Panc1 (cell line): ENCODE measurements at regions not wholly inside any gene's neighbourhood (a gene's known extent, or its start where the extent isn't known, plus 50 kb on each side); places are given as distances from the start of the nearest gene placed in this dataset.

Experiments used
- ATAC-seq: fragments of 200-7000 bp; cut with Tn5 transposase; 2 replicates; pipeline ENCODE4 v1.9.1; 2020; ENCODE audit warnings: mild to moderate bottlenecking, moderate library complexity
- BruUV-seq: library from RNA; stranded (reverse); fragments of 400-500 nt; replicated peaks from 2 replicates; lab custom pipeline; 2021; lab: Mats Ljungman, UMichigan
- CTCF ChIA-PET: fragments of 300-600 bp; sonication (Branson Sonifier 250); formaldehyde crosslinking; loops from one replicate; lab custom pipeline; 2022; ENCODE audit warnings: antibody characterized with exemption; lab: Charles Lee
- POLR2A ChIA-PET: fragments of 300-600 bp; sonication (Branson Sonifier 250); formaldehyde crosslinking; loops from one replicate; lab custom pipeline; 2022; ENCODE audit warnings: antibody characterized with exemption; lab: Charles Lee
- DNase-seq: peaks from one replicate; pipeline ENCODE4 v3.0.0-alpha.2; 2010; ENCODE audit warnings: low read depth, low spot score
- H3K27ac ChIP-seq: 2 replicates; pipeline ENCODE4 v1.5.1; 2011; ENCODE audit warnings: mild to moderate bottlenecking, low read length, inconsistent platforms
- H3K27me3 ChIP-seq: fragments of 200-500 bp; sonication (Bioruptor generic); 2 replicates; pipeline ENCODE4 v1.6.0; 2014; ENCODE audit warnings: low read length, inconsistent platforms; ENCODE audit not compliant: control insufficient read depth, insufficient read depth
- H3K36me3 ChIP-seq: fragments of 200-500 bp; sonication (Bioruptor generic); 2 replicates; pipeline ENCODE4 v1.5.1; 2014; ENCODE audit warnings: inconsistent platforms, mild to moderate bottlenecking, low read length, moderate library complexity; ENCODE audit not compliant: control insufficient read depth, insufficient read depth
- H3K4me1 ChIP-seq: 2 replicates; pipeline ENCODE4 v1.5.1; 2011; ENCODE audit warnings: inconsistent platforms, mild to moderate bottlenecking, low read length, moderate library complexity; ENCODE audit not compliant: control insufficient read depth, insufficient read depth
- H3K4me3 ChIP-seq, 2 experiments: 2 replicates each; pipeline ENCODE4 v1.5.1; 2011 to 2012; ENCODE audit warnings: low read depth in 2 of 2, low read length in 2 of 2, mild to moderate bottlenecking in 2 of 2, inconsistent platforms in 1 of 2, moderate library complexity in 1 of 2
- H3K9me3 ChIP-seq: fragments of 200-500 bp; sonication (Bioruptor generic); 2 replicates; pipeline ENCODE4 v1.5.1; 2014; ENCODE audit warnings: low read depth, mild to moderate bottlenecking, inconsistent platforms, low read length, moderate library complexity; ENCODE audit not compliant: control insufficient read depth, insufficient read depth
- POLR2AphosphoS5 ChIP-seq: IDR thresholded peaks from 2 replicates; pipeline ENCODE4 v1.6.1; 2012; ENCODE audit warnings: mild to moderate bottlenecking, low read depth, low read length, moderate library complexity
- SIN3A ChIP-seq: IDR thresholded peaks from 2 replicates; pipeline ENCODE4 v1.6.1; 2012; ENCODE audit warnings: low read depth, mild to moderate bottlenecking, low read length, moderate library complexity, borderline replicate concordance; ENCODE audit not compliant: insufficient read depth
- TCF7L2 ChIP-seq: IDR thresholded peaks from 2 replicates; pipeline ENCODE4 v1.6.1; 2011; ENCODE audit warnings: mild to moderate bottlenecking, low read depth, low read length, inconsistent platforms
- in situ Hi-C: cut with HindIII; loops from 2 replicates; pipeline ENCODE4 v1.10.0; 2016; ENCODE audit warnings: low sequenced_read_pairs, low pct_unique_long_range_greater_than_20kb
- intact Hi-C: fragments of 100-400 bp; cut with micrococcal nuclease; formaldehyde crosslinking; loops from one replicate; pipeline ENCODE4 v1.10.0; 2022; ENCODE audit not compliant: unreplicated experiment
- TF ChIP-seq, protein P1 (sequence below): fragments of 450-650 bp; IDR thresholded peaks from 2 replicates; pipeline ENCODE4 v1.5.1; 2017; ENCODE audit warnings: mild to moderate bottlenecking
- TF ChIP-seq, protein P2 (sequence below), 2 experiments: IDR thresholded peaks; 2 replicates each; pipeline ENCODE4 v1.6.1; 2011 to 2012; ENCODE audit warnings: low read depth in 2 of 2, control low read depth in 1 of 2, low read length in 1 of 2, mild to moderate bottlenecking in 1 of 2, moderate library complexity in 1 of 2; ENCODE audit not compliant: insufficient read depth in 1 of 2

DNA sequence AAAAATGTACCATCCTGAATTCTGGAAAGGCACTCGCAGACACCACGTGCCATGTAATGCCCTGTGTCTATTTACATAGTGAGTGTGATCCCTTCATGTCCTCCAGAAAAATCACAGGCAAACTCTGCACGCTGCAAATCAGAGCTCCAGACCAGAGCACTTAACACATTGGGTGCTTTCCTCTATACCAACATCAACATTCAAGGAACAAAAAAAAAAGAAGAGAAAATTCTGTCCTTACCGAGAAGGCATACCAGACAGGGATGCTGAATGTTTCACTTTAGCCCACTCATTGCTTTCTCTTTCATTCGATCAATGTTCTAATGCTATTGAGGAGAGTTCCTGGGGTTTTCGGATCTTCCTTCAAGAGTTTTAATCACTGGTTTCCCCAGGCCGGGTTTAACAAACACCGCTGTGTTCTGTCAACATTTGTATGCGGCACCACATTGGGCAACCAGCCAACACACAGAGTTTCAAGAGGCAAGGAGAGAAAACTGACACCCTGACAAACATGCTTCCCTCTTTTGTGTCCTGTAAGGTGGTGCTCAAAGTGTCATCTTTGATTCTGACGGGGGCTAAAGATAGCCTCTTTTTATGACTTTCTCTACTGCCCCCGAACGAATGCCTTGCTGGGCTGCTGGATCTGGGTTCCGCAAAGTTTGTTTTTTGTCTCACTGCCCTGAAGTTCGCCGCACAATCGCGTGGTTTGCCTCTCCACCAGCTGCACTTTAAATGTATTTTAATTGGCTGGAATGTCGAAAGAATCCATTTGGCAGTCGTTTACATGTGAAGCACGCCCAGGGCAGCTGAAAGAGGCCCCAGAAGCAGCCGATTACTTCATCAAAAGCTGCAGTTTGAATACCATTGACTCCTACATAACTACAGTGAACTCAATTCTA is 106.4 kb upstream of the NCKAP5 start:
- TF ChIP-seq POLR2AphosphoS5 (no peak), TCF7L2 (no peak), SIN3A (no peak)
- TF ChIP-seq, protein P1, sequence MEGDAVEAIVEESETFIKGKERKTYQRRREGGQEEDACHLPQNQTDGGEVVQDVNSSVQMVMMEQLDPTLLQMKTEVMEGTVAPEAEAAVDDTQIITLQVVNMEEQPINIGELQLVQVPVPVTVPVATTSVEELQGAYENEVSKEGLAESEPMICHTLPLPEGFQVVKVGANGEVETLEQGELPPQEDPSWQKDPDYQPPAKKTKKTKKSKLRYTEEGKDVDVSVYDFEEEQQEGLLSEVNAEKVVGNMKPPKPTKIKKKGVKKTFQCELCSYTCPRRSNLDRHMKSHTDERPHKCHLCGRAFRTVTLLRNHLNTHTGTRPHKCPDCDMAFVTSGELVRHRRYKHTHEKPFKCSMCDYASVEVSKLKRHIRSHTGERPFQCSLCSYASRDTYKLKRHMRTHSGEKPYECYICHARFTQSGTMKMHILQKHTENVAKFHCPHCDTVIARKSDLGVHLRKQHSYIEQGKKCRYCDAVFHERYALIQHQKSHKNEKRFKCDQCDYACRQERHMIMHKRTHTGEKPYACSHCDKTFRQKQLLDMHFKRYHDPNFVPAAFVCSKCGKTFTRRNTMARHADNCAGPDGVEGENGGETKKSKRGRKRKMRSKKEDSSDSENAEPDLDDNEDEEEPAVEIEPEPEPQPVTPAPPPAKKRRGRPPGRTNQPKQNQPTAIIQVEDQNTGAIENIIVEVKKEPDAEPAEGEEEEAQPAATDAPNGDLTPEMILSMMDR, result no peak
- TF ChIP-seq, protein P2, sequence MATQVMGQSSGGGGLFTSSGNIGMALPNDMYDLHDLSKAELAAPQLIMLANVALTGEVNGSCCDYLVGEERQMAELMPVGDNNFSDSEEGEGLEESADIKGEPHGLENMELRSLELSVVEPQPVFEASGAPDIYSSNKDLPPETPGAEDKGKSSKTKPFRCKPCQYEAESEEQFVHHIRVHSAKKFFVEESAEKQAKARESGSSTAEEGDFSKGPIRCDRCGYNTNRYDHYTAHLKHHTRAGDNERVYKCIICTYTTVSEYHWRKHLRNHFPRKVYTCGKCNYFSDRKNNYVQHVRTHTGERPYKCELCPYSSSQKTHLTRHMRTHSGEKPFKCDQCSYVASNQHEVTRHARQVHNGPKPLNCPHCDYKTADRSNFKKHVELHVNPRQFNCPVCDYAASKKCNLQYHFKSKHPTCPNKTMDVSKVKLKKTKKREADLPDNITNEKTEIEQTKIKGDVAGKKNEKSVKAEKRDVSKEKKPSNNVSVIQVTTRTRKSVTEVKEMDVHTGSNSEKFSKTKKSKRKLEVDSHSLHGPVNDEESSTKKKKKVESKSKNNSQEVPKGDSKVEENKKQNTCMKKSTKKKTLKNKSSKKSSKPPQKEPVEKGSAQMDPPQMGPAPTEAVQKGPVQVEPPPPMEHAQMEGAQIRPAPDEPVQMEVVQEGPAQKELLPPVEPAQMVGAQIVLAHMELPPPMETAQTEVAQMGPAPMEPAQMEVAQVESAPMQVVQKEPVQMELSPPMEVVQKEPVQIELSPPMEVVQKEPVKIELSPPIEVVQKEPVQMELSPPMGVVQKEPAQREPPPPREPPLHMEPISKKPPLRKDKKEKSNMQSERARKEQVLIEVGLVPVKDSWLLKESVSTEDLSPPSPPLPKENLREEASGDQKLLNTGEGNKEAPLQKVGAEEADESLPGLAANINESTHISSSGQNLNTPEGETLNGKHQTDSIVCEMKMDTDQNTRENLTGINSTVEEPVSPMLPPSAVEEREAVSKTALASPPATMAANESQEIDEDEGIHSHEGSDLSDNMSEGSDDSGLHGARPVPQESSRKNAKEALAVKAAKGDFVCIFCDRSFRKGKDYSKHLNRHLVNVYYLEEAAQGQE (IDR thresholded peaks at IDR 0.05; ENCODE audit: insufficient read depth in 1 of 2, low read depth in 2 of 2, low read length in 1 of 2), result no peak
- no peak for DNase-seq
- CTCF ChIA-PET, result no interaction called here

DNA sequence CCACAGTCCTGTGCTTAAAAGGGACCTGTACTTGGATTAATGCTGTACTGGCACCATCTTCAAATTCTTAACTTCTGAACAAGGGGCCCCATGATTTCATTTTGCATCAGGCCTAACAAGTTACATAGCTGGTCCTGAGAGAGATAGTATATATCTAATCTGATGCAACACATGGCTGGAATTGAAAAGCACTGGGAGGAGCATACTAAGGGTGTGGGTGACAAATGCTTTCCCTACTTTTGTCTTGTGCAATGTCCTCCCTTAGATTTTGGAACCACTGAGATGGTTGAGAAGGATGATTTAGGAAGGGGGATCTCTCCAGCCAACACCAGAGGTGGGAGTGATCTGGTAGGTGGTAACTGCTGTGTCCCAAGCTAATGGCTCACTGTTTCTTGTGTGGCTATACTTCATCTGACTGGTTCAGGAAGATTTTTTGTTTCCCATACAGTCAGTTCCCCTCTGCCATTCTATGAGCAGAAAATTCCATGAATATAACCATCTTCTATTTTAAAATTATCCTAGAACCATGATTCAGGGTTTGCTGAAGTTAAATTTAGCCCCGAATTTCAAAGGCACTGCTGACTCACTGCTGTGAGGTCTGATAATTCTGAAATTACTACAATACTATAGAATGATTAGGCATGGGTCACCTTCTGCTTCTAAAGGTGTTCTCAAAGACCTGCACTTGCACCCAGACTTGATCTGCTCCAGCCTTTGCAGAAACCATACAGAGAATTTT is 108.3 kb upstream of the NCKAP5 start:
- Histone ChIP-seq H3K36me3 (no peaks in the 10 kb centered on the region), H3K4me1 (no peaks in the 10 kb centered on the region), H3K9me3 (no peaks in the 10 kb centered on the region), H3K4me3 (no peak overlapping the region), H3K27me3 (no peaks in the 10 kb centered on the region), H3K27ac (no peak overlapping the region)
- TF ChIP-seq, protein P2 (IDR thresholded peaks at IDR 0.05; ENCODE audit: insufficient read depth in 1 of 2, low read depth in 2 of 2, low read length in 1 of 2), result no peak
- TF ChIP-seq SIN3A (no peak), TCF7L2 (no peak), POLR2AphosphoS5 (no peak)
- TF ChIP-seq, protein P1, result no peak
- ATAC-seq (no peak), DNase-seq (no peak)
- ChIA-PET CTCF (no interaction called here), POLR2A (no interaction called here)
- BruUV-seq, result no TSS peak
- intact Hi-C loops (no loop called here), in situ Hi-C loops (no loop called here)

More for the DNA sequence above, 106.4 kb upstream of the NCKAP5 start:
- no TSS peak for BruUV-seq
- Histone ChIP-seq H3K4me1 (no peaks in the 10 kb centered on the region), H3K27me3 (no peaks in the 10 kb centered on the region), H3K9me3 (no peaks in the 10 kb centered on the region), H3K27ac (no peak overlapping the region), H3K36me3 (no peaks in the 10 kb centered on the region), H3K4me3 (0 out of 4 replicates have a peak overlapping the region, but pooled peaks of 1 of the 2 experiments have one; percentile 11)
- POLR2A ChIA-PET, result no interaction called here
- no peak for ATAC-seq
- in situ Hi-C loops (no loop called here), intact Hi-C loops (no loop called here)
